ENCODE measurements at regions not wholly inside any gene's neighbourhood (a gene's known extent, or its start where the extent isn't known, plus 50 kb on each side); places are given as distances from the start of the nearest gene placed in this dataset.
A peak's percentile ranks its signal among the peaks of the same experiment; 100 is the strongest.
"Not testable (repeated sequence)": the region's sequence is repeated elsewhere in the genome, so short reads cannot be mapped to it uniquely, and the experiment has no call there.

- DNase-seq, result no peak
Observed at GRCh38 chr7:132029369-132030085, 473.1 kb upstream of the PODXL start.

GRCh38 chr7:132028144-132028920, 471.9 kb upstream of the PODXL start:
- DNase-seq, result no peak

GRCh38 chr7:132024290-132024689, 467.9 kb upstream of the PODXL start:
- no peak for DNase-seq

GRCh38 chr7:132023466-132023865, 467.0 kb upstream of the PODXL start:
- DNase-seq, result no peak

- DNase-seq, result no peak
Observed at GRCh38 chr7:132022188-132022587, 465.8 kb upstream of the PODXL start.

- no peak for DNase-seq
Observed at GRCh38 chr7:132019703-132020102, 463.3 kb upstream of the PODXL start.

GRCh38 chr7:132009778-132010177, 453.4 kb upstream of the PODXL start:
- DNase-seq, result no peak

- no peak for DNase-seq
Observed at GRCh38 chr7:132004529-132004928, 448.1 kb upstream of the PODXL start.

GRCh38 chr7:132002343-132002968, 446.0 kb upstream of the PODXL start:
- no peak for DNase-seq

- DNase-seq, result no peak
Observed at GRCh38 chr7:132001146-132001545, 444.7 kb upstream of the PODXL start.

- no peak for DNase-seq
Observed at GRCh38 chr7:131999193-131999592, 442.8 kb upstream of the PODXL start.

- DNase-seq, result no peak
Observed at GRCh38 chr7:131995324-131995723, 438.9 kb upstream of the PODXL start.

GRCh38 chr7:131981069-131981468, 424.6 kb upstream of the PODXL start:
- DNase-seq, result not testable (repeated sequence)

- not testable (repeated sequence) for DNase-seq
Observed at GRCh38 chr7:131978118-131978517, 421.7 kb upstream of the PODXL start.

- no peak for DNase-seq
Observed at GRCh38 chr7:131976411-131976810, 420.0 kb upstream of the PODXL start.

GRCh38 chr7:131974671-131975070, 418.2 kb upstream of the PODXL start:
- no peak for DNase-seq

GRCh38 chr7:131972251-131972650, 415.8 kb upstream of the PODXL start:
- DNase-seq, result no peak

- DNase-seq, result no peak
Observed at GRCh38 chr7:131970602-131971001, 414.2 kb upstream of the PODXL start.

- no peak for DNase-seq
Observed at GRCh38 chr7:131969560-131969959, 413.1 kb upstream of the PODXL start.

GRCh38 chr7:131967216-131967730, 410.8 kb upstream of the PODXL start:
- DNase-seq, result no peak

GRCh38 chr7:131964203-131964602, 407.8 kb upstream of the PODXL start:
- DNase-seq, result no peak

- DNase-seq, result peak; percentile 20
Observed at GRCh38 chr7:131961054-131961680, 404.7 kb upstream of the PODXL start.

GRCh38 chr7:131959106-131959812, 402.8 kb upstream of the PODXL start:
- DNase-seq, result no peak

All from NCI-H748 treated with DMSO at 0.1 percent for 48 hours (cell line).